ENCODE measurements at regions not wholly inside any gene's neighbourhood (a gene's known extent, or its start where the extent isn't known, plus 50 kb on each side); places are given as distances from the start of the nearest gene placed in this dataset.

DNA sequence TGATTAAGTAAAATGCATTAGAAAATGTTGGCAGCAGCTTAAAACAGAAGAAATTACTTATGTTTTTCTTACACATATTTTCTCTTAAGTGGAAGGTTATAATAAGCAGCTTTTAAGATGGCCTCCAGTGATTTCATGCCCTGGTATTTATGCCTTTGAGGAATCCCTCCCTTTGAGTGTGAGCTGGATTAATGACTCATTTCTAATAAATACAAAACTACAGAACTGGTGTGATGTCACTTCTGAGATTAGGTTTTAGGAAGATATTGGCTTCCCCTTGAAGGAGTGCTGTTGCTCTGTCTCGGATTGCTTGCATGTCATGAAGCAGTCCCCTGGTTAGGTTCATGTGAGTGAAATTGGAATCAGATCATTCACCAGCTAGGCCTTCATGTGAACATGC lies 143.2 kb upstream of the EPHA7 start:
- TF ChIP-seq, protein P1, sequence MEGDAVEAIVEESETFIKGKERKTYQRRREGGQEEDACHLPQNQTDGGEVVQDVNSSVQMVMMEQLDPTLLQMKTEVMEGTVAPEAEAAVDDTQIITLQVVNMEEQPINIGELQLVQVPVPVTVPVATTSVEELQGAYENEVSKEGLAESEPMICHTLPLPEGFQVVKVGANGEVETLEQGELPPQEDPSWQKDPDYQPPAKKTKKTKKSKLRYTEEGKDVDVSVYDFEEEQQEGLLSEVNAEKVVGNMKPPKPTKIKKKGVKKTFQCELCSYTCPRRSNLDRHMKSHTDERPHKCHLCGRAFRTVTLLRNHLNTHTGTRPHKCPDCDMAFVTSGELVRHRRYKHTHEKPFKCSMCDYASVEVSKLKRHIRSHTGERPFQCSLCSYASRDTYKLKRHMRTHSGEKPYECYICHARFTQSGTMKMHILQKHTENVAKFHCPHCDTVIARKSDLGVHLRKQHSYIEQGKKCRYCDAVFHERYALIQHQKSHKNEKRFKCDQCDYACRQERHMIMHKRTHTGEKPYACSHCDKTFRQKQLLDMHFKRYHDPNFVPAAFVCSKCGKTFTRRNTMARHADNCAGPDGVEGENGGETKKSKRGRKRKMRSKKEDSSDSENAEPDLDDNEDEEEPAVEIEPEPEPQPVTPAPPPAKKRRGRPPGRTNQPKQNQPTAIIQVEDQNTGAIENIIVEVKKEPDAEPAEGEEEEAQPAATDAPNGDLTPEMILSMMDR (IDR thresholded peaks at IDR 0.05; ENCODE audit: poor library complexity) = no peak
- TF ChIP-seq EZH2phosphoT487 (IDR thresholded peaks at IDR 0.05; ENCODE audit: low read depth, severe bottlenecking, unreplicated experiment) = no peak
